NOMO-1 treated with dmso at 0.1 percent for 144 hours (cell line): ENCODE measurements at regions not wholly inside any gene's neighbourhood (a gene's known extent, or its start where the extent isn't known, plus 50 kb on each side); places are given as distances from the start of the nearest gene placed in this dataset.

Experiments used
- DNase-seq: peaks from one replicate; lab custom pipeline; 2025; ENCODE audit not compliant: unreplicated experiment; lab: John Stamatoyannopoulos, UW

- DNase-seq = peak; percentile 57
These were observed 107.2 kb upstream of the RASGRP1 start for GRCh38 chr15:38671675-38672254.

GRCh38 chr15:38672273-38672672 is 107.7 kb upstream of the RASGRP1 start:
- no peak for DNase-seq

- DNase-seq = no peak
These were observed 108.4 kb upstream of the RASGRP1 start for GRCh38 chr15:38672814-38673670.

- DNase-seq = no peak
These were observed 109.8 kb upstream of the RASGRP1 start for GRCh38 chr15:38674448-38674847.

- no peak for DNase-seq
These were observed 113.7 kb upstream of the RASGRP1 start for GRCh38 chr15:38678281-38678680.

- DNase-seq = no peak
These were observed 116.2 kb upstream of the RASGRP1 start for GRCh38 chr15:38680775-38681174.

- DNase-seq = no peak
These were observed 117.7 kb upstream of the RASGRP1 start for GRCh38 chr15:38682363-38682762.

GRCh38 chr15:38682861-38683260 is 118.2 kb upstream of the RASGRP1 start:
- DNase-seq = no peak

GRCh38 chr15:38683382-38684242 is 119.0 kb upstream of the RASGRP1 start:
- DNase-seq = no peak

- no peak for DNase-seq
These were observed 119.9 kb upstream of the RASGRP1 start for GRCh38 chr15:38684440-38685010.

GRCh38 chr15:38685686-38686339 is 121.2 kb upstream of the RASGRP1 start:
- DNase-seq = no peak

GRCh38 chr15:38687340-38687739 is 122.7 kb upstream of the RASGRP1 start:
- DNase-seq = no peak

- DNase-seq = no peak
These were observed 123.3 kb upstream of the RASGRP1 start for GRCh38 chr15:38687775-38688495.

- no peak for DNase-seq
These were observed 124.1 kb upstream of the RASGRP1 start for GRCh38 chr15:38688761-38689160.

- no peak for DNase-seq
These were observed 124.9 kb upstream of the RASGRP1 start for GRCh38 chr15:38689522-38689921.

- DNase-seq = no peak
These were observed 125.6 kb upstream of the RASGRP1 start for GRCh38 chr15:38690216-38690615.

GRCh38 chr15:38690719-38691332 is 126.2 kb upstream of the RASGRP1 start:
- peak; percentile 44 for DNase-seq

GRCh38 chr15:38691377-38691776 is 126.8 kb upstream of the RASGRP1 start:
- DNase-seq = no peak

GRCh38 chr15:38691965-38692788 is 127.6 kb upstream of the RASGRP1 start:
- no peak for DNase-seq
